IgD-negative memory B cell (primary cell): ENCODE measurements at regions not wholly inside any gene's neighbourhood (a gene's known extent, or its start where the extent isn't known, plus 50 kb on each side); places are given as distances from the start of the nearest gene placed in this dataset.

ENCODE experiments used
- H3K27ac Mint-ChIP-seq, 3 donors: one replicate each; pipeline ENCODE4 v1.8.0; 2020 to 2022; ENCODE audit warnings: mild to moderate bottlenecking in 3 of 3, mixed read lengths in 3 of 3, moderate library complexity in 1 of 3
- H3K27me3 Mint-ChIP-seq: one replicate; pipeline ENCODE4 v1.8.0; 2021; ENCODE audit warnings: mixed read lengths
- H3K36me3 Mint-ChIP-seq: one replicate; pipeline ENCODE4 v1.8.0; 2020; ENCODE audit warnings: mild to moderate bottlenecking, mixed read lengths
- H3K4me1 Mint-ChIP-seq, 3 donors: one replicate each; pipeline ENCODE4 v1.8.0; 2020 to 2022; ENCODE audit warnings: mixed read lengths in 3 of 3, mild to moderate bottlenecking in 1 of 3
- H3K4me3 Mint-ChIP-seq, 4 donors: one replicate each; pipeline ENCODE4 v1.8.0; 2020 to 2022; ENCODE audit warnings: mild to moderate bottlenecking in 4 of 4, mixed read lengths in 4 of 4, moderate library complexity in 3 of 4
- H3K9me3 Mint-ChIP-seq, 3 donors: one replicate each; pipeline ENCODE4 v1.8.0; 2020 to 2021; ENCODE audit warnings: mixed read lengths in 3 of 3, mild to moderate bottlenecking in 1 of 3

DNA sequence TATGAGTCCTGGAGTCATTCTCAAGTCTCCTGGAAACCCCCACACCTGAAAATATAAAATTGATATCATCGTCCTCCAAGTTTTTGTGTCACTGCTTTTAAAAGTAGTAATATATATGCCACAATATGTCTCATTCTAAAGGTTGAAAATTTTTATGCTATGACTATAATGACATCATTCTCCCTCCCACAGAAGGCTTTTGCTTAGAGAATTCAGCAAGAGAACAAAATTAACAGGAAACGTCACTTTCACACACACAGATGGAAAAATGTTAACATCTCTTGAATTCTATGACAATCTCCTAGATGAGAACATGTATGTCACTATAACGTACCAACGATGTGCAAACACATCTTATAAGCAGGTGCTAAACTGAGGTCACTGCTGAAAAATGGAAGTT is 498.3 kb downstream of the FOXG1 start:
- Mint-ChIP-seq H3K36me3 (no peaks in the 10 kb centered on the region), H3K4me3 (no peak overlapping the region)

DNA sequence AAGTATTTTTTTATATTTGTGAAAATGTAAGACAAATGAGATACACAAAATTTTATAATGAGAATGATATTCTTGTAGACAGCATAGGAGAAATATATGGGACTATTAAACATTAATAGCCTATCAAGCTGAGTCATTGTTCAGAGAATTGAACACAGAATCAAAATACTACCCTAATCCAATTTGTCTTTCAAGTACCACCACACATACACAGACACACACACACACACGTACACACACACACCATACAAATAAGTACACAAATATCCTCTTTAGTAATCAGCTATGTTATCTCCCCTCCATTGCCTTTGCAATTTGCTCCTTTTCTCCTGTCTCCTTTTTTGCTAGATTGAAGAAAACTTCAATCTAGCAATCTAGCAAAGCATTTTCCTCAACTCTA is 499.3 kb downstream of the FOXG1 start:
- Mint-ChIP-seq H3K36me3 (no peaks in the 10 kb centered on the region), H3K27ac (no peak overlapping the region), H3K9me3 (peaks cover under 1 to 6% (median 4%) of the 10 kb centered on the region in 3 donors), H3K4me1 (no peaks in the 10 kb centered on the region), H3K4me3 (no peak overlapping the region), H3K27me3 (no peaks in the 10 kb centered on the region)

More for the DNA sequence above, 498.3 kb downstream of the FOXG1 start:
- H3K4me1 Mint-ChIP-seq: no peaks in the 10 kb centered on the region
- peaks cover 0 to 6% (median 4%) of the 10 kb centered on the region in 3 donors for H3K9me3 Mint-ChIP-seq
- no peak overlapping the region for H3K27ac Mint-ChIP-seq
- no peaks in the 10 kb centered on the region for H3K27me3 Mint-ChIP-seq

DNA sequence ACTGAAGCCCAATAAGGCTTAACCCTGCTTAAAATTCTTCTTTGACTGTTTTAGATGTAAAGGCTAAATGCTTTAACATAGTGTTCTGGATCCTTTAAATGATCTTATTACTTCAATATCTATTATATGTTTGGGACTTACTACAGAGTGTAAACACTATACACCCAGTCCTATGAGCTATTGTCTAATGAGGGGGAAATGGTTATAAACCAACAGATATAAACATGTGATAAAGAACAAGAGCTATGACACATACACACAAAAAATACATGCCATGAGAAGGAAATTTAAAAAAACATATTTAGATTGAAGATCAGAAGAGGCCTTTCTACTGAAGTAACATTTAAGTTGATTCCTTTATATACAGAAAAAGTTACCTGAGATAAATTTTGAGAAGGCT is 505.1 kb downstream of the FOXG1 start:
- Mint-ChIP-seq H3K27me3 (no peaks in the 10 kb centered on the region), H3K9me3 (peaks cover 4 to 10% (median 7%) of the 10 kb centered on the region in 3 donors), H3K36me3 (no peaks in the 10 kb centered on the region), H3K4me1 (no peaks in the 10 kb centered on the region), H3K27ac (no peak overlapping the region), H3K4me3 (no peak overlapping the region)

DNA sequence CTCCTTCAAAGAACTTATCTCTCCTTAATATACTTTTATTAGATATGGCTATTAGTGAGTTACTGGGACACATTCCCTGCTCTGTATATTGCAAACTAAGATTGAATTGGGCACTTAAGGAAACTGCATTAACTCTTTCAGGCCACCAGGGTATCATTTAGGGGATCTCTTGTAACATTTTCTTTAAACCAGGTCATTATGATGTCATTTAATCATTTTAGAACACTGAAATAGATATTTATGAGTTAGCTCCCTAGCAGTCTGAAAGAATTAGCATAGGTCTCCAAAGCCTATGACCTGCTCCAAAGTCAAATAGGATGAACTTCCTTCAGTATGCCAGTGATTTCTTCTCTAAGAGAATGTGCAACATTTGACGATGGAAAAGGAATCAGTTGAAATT is 506.9 kb downstream of the FOXG1 start:
- Mint-ChIP-seq H3K4me1 (no peaks in the 10 kb centered on the region), H3K36me3 (no peaks in the 10 kb centered on the region), H3K9me3 (peaks cover 4 to 8% (median 4%) of the 10 kb centered on the region in 3 donors), H3K4me3 (no peak overlapping the region), H3K27ac (no peak overlapping the region), H3K27me3 (no peaks in the 10 kb centered on the region)

- Mint-ChIP-seq H3K4me1 (no peaks in the 10 kb centered on the region), H3K4me3 (no peak overlapping the region), H3K27me3 (no peaks in the 10 kb centered on the region), H3K9me3 (peaks cover 4 to 6% (median 4%) of the 10 kb centered on the region in 3 donors), H3K27ac (no peak overlapping the region), H3K36me3 (no peaks in the 10 kb centered on the region)
Measured at GRCh38 chr14:29274890-29275596, 508.5 kb downstream of the FOXG1 start.

- Mint-ChIP-seq H3K4me3 (no peak overlapping the region), H3K9me3 (peaks cover 0 to 2% (median 2%) of the 10 kb centered on the region in 3 donors), H3K4me1 (no peaks in the 10 kb centered on the region), H3K36me3 (no peaks in the 10 kb centered on the region), H3K27me3 (no peaks in the 10 kb centered on the region), H3K27ac (no peak overlapping the region)
Measured at GRCh38 chr14:29278301-29279263, 512.0 kb downstream of the FOXG1 start.

DNA sequence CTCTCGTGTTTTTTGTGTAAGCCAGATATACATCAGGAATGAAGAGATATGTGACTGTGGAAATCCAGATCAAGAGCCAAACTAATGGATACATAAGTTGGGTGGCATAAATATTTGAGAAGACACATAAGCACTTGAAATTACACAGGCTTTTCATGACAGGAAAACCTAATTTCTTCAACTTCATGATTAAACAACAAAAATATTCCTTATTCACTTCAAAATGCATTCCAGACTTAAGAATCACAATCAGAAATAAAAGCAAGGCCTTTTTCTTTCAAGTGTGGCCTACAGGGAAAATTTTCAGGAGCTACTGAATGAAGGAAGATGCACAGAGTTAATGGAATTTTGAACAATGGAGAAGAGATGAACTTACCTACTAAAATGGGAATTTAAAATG is 515.6 kb downstream of the FOXG1 start:
- H3K27ac Mint-ChIP-seq: no peak overlapping the region

DNA sequence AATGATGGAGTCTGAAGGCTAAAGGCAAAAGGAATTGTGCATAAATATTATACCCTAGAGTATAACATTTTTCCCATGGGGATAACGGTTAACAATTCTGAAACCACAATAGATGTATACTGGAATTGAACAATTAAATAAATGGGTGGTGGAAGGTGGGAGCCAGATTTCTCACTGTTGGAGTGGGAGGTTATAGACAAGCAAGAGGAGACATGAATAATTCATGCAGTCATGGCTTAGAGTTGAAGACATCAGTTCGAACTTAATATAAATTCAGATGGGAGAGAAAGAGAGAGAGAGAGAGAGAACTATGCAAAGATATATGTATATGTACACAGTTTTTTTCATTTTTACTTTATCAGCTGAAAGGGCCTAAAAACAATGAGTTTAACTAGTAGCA is 523.9 kb downstream of the FOXG1 start:
- Mint-ChIP-seq H3K27me3 (no peaks in the 10 kb centered on the region), H3K27ac (no peak overlapping the region), H3K36me3 (no peaks in the 10 kb centered on the region), H3K4me1 (no peaks in the 10 kb centered on the region), H3K9me3 (peaks cover 2 to 26% (median 12%) of the 10 kb centered on the region in 3 donors), H3K4me3 (no peak overlapping the region)

More for the DNA sequence above, 515.6 kb downstream of the FOXG1 start:
- Mint-ChIP-seq H3K4me1 (no peaks in the 10 kb centered on the region), H3K36me3 (no peaks in the 10 kb centered on the region), H3K27me3 (no peaks in the 10 kb centered on the region), H3K9me3 (peaks cover 0 to 4% (median 2%) of the 10 kb centered on the region in 3 donors), H3K4me3 (no peak overlapping the region)

GRCh38 chr14:29299372-29299771 is 532.8 kb downstream of the FOXG1 start:
- Mint-ChIP-seq H3K36me3 (no peaks in the 10 kb centered on the region), H3K27me3 (no peaks in the 10 kb centered on the region), H3K9me3 (peaks cover 2 to 24% (median 12%) of the 10 kb centered on the region in 3 donors), H3K4me1 (peaks cover 0 to 1% (median 0%) of the 10 kb centered on the region in 3 donors), H3K27ac (no peak overlapping the region), H3K4me3 (no peak overlapping the region)

DNA sequence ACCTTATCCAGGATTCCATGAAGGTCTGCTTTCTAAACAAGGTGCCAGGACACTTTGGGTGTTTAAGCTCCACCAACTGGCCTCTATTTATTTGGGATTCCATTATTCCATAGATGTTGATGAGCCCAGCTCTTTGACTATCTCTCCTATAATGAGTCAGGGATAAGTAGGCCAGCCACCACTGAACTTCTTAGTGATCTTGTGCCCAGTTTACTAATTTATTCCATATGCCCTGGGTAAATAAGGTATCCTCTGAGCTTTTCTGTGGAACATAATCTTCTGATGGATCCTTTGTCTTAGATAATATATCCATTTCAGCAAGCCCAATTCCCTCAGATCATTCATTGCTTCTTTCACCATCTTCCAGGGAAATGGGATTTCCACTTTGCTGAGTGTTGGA is 535.0 kb downstream of the FOXG1 start:
- no peaks in the 10 kb centered on the region for H3K27me3 Mint-ChIP-seq
- H3K9me3 Mint-ChIP-seq: peaks cover 2 to 14% (median 14%) of the 10 kb centered on the region in 3 donors
- no peaks in the 10 kb centered on the region for H3K36me3 Mint-ChIP-seq
- no peak overlapping the region for H3K27ac Mint-ChIP-seq
- H3K4me3 Mint-ChIP-seq: no peak overlapping the region
- peaks cover 0 to 1% (median 0%) of the 10 kb centered on the region in 3 donors for H3K4me1 Mint-ChIP-seq

DNA sequence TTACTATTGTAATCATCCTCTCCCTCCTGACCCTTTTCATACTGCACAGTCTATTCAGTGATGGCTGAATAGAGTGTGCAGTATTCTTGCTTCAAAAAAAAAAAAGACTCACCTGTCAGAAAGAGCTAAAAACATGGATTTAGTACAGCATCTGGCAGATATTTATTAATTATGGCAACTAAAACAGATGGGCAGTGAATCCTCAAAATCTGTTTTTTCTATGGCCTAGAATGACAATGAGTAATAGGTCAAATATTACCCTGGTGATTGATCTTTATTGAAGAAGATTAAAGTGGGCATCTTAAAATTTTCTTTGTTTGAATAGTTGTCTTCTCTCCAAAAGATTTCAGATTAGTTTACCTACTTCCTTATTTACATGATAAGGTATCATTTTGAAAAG is 543.6 kb downstream of the FOXG1 start:
- Mint-ChIP-seq H3K4me3 (no peak overlapping the region), H3K27me3 (no peaks in the 10 kb centered on the region), H3K4me1 (no peaks in the 10 kb centered on the region), H3K9me3 (peaks cover 0 to 3% (median 0%) of the 10 kb centered on the region in 3 donors), H3K36me3 (no peaks in the 10 kb centered on the region), H3K27ac (no peak overlapping the region)

- H3K9me3 Mint-ChIP-seq: peaks cover 0 to 3% (median 0%) of the 10 kb centered on the region in 3 donors
- no peaks in the 10 kb centered on the region for H3K36me3 Mint-ChIP-seq
- H3K4me1 Mint-ChIP-seq: no peaks in the 10 kb centered on the region
- H3K27ac Mint-ChIP-seq: no peak overlapping the region
- H3K4me3 Mint-ChIP-seq: no peak overlapping the region
- H3K27me3 Mint-ChIP-seq: no peaks in the 10 kb centered on the region
Measured at GRCh38 chr14:29310757-29311156, 544.2 kb downstream of the FOXG1 start.

GRCh38 chr14:29311983-29312382 is 545.4 kb downstream of the FOXG1 start:
- Mint-ChIP-seq H3K27ac (no peak overlapping the region), H3K4me3 (no peak overlapping the region), H3K36me3 (no peaks in the 10 kb centered on the region), H3K4me1 (no peaks in the 10 kb centered on the region), H3K27me3 (no peaks in the 10 kb centered on the region), H3K9me3 (peaks cover 0 to 4% (median 0%) of the 10 kb centered on the region in 3 donors)

GRCh38 chr14:29316936-29317335 is 550.3 kb downstream of the FOXG1 start:
- Mint-ChIP-seq H3K4me1 (no peaks in the 10 kb centered on the region), H3K27ac (no peak overlapping the region), H3K27me3 (no peaks in the 10 kb centered on the region), H3K4me3 (no peak overlapping the region), H3K9me3 (peaks cover 0 to 2% (median 0%) of the 10 kb centered on the region in 3 donors), H3K36me3 (no peaks in the 10 kb centered on the region)

GRCh38 chr14:29317423-29317822 is 550.8 kb downstream of the FOXG1 start:
- Mint-ChIP-seq H3K4me3 (no peak overlapping the region), H3K27ac (no peak overlapping the region), H3K9me3 (peaks cover 0 to 2% (median 0%) of the 10 kb centered on the region in 3 donors), H3K4me1 (no peaks in the 10 kb centered on the region), H3K36me3 (no peaks in the 10 kb centered on the region), H3K27me3 (no peaks in the 10 kb centered on the region)
